ENCODE measurements at regions not wholly inside any gene's neighbourhood (a gene's known extent, or its start where the extent isn't known, plus 50 kb on each side); places are given as distances from the start of the nearest gene placed in this dataset.
"Not testable (repeated sequence)": the region's sequence is repeated elsewhere in the genome, so short reads cannot be mapped to it uniquely, and the experiment has no call there.

GRCh38 chr13:28573595-28574373, 78.9 kb upstream of the FLT1 start:
- DNase-seq: no peak

GRCh38 chr13:28572871-28573270, 77.9 kb upstream of the FLT1 start:
- no peak for DNase-seq

GRCh38 chr13:28570356-28570755, 75.4 kb upstream of the FLT1 start:
- DNase-seq: not testable (repeated sequence)

GRCh38 chr13:28569886-28570285, 75.0 kb upstream of the FLT1 start:
- no peak for DNase-seq

GRCh38 chr13:28568286-28568685, 73.4 kb upstream of the FLT1 start:
- DNase-seq: peak; percentile 39

- DNase-seq: no peak
Measured at GRCh38 chr13:28566891-28567290, 72.0 kb upstream of the FLT1 start.

GRCh38 chr13:28566283-28566682, 71.4 kb upstream of the FLT1 start:
- no peak for DNase-seq

GRCh38 chr13:28564030-28564429, 69.1 kb upstream of the FLT1 start:
- no peak for DNase-seq

- no peak for DNase-seq
Measured at GRCh38 chr13:28563609-28564008, 68.7 kb upstream of the FLT1 start.

GRCh38 chr13:28560612-28561011, 65.7 kb upstream of the FLT1 start:
- no peak for DNase-seq

GRCh38 chr13:28559636-28560259, 64.8 kb upstream of the FLT1 start:
- DNase-seq: no peak

GRCh38 chr13:28558567-28558966, 63.6 kb upstream of the FLT1 start:
- DNase-seq: no peak

- DNase-seq: no peak
Measured at GRCh38 chr13:28557725-28558520, 63.0 kb upstream of the FLT1 start.

GRCh38 chr13:28555096-28555495, 60.2 kb upstream of the FLT1 start:
- no peak for DNase-seq

GRCh38 chr13:28553971-28554370, 59.0 kb upstream of the FLT1 start:
- no peak for DNase-seq

- no peak for DNase-seq
Measured at GRCh38 chr13:28552288-28552687, 57.4 kb upstream of the FLT1 start.

- DNase-seq: no peak
Measured at GRCh38 chr13:28551498-28551895, 56.6 kb upstream of the FLT1 start.

- DNase-seq: no peak
Measured at GRCh38 chr13:28550721-28551497, 56.0 kb upstream of the FLT1 start.

GRCh38 chr13:28550091-28550490, 55.2 kb upstream of the FLT1 start:
- DNase-seq: no peak

- no peak for DNase-seq
Measured at GRCh38 chr13:28548872-28549271, 53.9 kb upstream of the FLT1 start.

GRCh38 chr13:28548468-28548867, 53.5 kb upstream of the FLT1 start:
- DNase-seq: no peak

- no peak for DNase-seq
Measured at GRCh38 chr13:28545583-28546333, 50.8 kb upstream of the FLT1 start.
